Endodermal cell (in vitro differentiated cells): ENCODE measurements at regions not wholly inside any gene's neighbourhood (a gene's known extent, or its start where the extent isn't known, plus 50 kb on each side); places are given as distances from the start of the nearest gene placed in this dataset.
"Not testable (repeated sequence)": the region's sequence is repeated elsewhere in the genome, so short reads cannot be mapped to it uniquely, and the experiment has no call there.

Experiments used
- DNase-seq: peaks from one replicate; pipeline ENCODE4 v3.0.0-alpha.2; 2017
- H3K27ac ChIP-seq: 2 replicates; pipeline ENCODE4 v1.5.1; 2013; ENCODE audit warnings: mild to moderate bottlenecking, low read depth, low read length, moderate library complexity
- H3K27me3 ChIP-seq: 2 replicates; pipeline ENCODE4 v1.6.1; 2013; ENCODE audit warnings: mild to moderate bottlenecking, low read length, moderate library complexity; ENCODE audit not compliant: insufficient read depth, control insufficient read depth, poor library complexity, severe bottlenecking
- H3K36me3 ChIP-seq: 2 replicates; pipeline ENCODE4 v1.7.0; 2013; ENCODE audit warnings: mild to moderate bottlenecking, low read length, moderate library complexity; ENCODE audit not compliant: control insufficient read depth, insufficient read depth
- H3K4me1 ChIP-seq: one replicate; pipeline ENCODE4 v1.7.0; 2013; ENCODE audit warnings: low read length; ENCODE audit not compliant: control insufficient read depth, insufficient read depth
- H3K4me3 ChIP-seq: 2 replicates; pipeline ENCODE4 v1.5.1; 2013; ENCODE audit warnings: mild to moderate bottlenecking, low read length, moderate library complexity
- H3K9ac ChIP-seq: 2 replicates; pipeline ENCODE4 v1.6.1; 2013; ENCODE audit warnings: mild to moderate bottlenecking, low read length, moderate library complexity; ENCODE audit not compliant: poor library complexity, severe bottlenecking; ENCODE audit errors: extremely low read depth
- H3K9me3 ChIP-seq: 2 replicates; pipeline ENCODE4 v1.6.1; 2013; ENCODE audit warnings: mild to moderate bottlenecking, low read length, moderate library complexity; ENCODE audit not compliant: control insufficient read depth
- H3K27ac Mint-ChIP-seq: 2 replicates; pipeline ENCODE4 v1.8.0; 2020; ENCODE audit warnings: mixed read lengths
- H3K27me3 Mint-ChIP-seq: 2 replicates; pipeline ENCODE4 v1.8.0; 2021; ENCODE audit warnings: mild to moderate bottlenecking, mixed read lengths; ENCODE audit not compliant: insufficient read depth
- H3K36me3 Mint-ChIP-seq: 2 replicates; pipeline ENCODE4 v1.8.0; 2020; ENCODE audit warnings: low read depth, mixed read lengths
- H3K4me1 Mint-ChIP-seq: 2 replicates; pipeline ENCODE4 v1.8.0; 2020; ENCODE audit warnings: mixed read lengths
- H3K4me3 Mint-ChIP-seq: 2 replicates; pipeline ENCODE4 v1.8.0; 2020; ENCODE audit warnings: mild to moderate bottlenecking, moderate library complexity, mixed read lengths
- H3K9me3 Mint-ChIP-seq: 2 replicates; pipeline ENCODE4 v1.8.0; 2020; ENCODE audit warnings: mild to moderate bottlenecking, mixed read lengths
- WGBS, 2 experiments: methylation state at CpG; one replicate each; pipeline versions ENCODE4 v1.1.5 to v1.1.7; 2013; ENCODE audit warnings: missing lambda C conversion rate in 2 of 2, mixed read lengths in 1 of 2; ENCODE audit not compliant: insufficient coverage in 1 of 2, insufficient read length in 1 of 2; 5-methylcytosine and 5-hydroxymethylcytosine counted together
- TF ChIP-seq, protein P1 (sequence below): fragments of 200-600 bp; sonication (generic); conservative IDR thresholded peaks from 2 replicates; pipeline ENCODE4 v1.5.0; 2021; ENCODE audit warnings: antibody characterized with exemption, mild to moderate bottlenecking

DNA sequence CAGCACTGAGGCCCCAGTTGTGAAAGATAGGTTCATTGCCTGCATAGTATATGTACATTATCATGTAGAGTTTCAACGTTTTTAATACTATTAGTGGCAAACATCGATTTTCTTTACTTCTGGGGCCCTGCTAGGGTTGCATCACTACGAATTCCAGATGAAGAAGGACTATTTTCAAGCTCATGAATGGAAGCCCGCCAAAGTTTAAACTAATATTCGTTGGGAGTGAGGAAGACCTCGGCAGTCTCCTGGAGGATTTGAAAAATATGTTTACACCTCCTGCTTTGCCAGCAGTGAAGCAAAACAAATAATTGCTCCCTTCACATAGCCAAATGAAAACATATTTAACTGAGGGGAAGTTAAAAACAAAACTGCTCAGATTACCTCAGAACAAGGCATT is 672.9 kb upstream of the NOVA1 start:
- Mint-ChIP-seq H3K9me3 (no peaks in the 10 kb centered on the region), H3K27ac (no peak overlapping the region)
- 95 to 100% methylated on average over 3 to 6 of the region's 6 CpGs for WGBS, 2 experiments

DNA sequence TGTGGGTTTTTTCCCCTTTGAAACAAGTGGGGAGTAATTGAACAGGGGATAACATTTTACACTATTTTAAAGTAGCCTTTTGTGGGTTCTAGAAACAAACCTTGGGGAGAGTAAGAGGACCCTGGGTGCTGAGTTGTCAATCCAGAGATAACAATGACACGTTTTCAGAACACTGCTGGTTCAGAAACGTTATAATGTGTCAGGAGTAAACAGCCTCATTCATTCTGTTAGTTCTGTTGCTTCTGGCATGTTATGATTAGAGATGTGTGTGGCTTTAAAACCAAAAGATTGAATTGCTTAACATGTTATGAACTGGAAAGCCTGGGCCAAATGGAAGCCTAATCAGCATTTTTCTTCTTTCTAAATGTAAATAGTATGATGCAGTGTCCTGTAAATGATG is 680.5 kb upstream of the NOVA1 start:
- no peak overlapping the region for H3K4me3 Mint-ChIP-seq

More for the DNA sequence above, 672.9 kb upstream of the NOVA1 start:
- H3K36me3 Mint-ChIP-seq: no peaks in the 10 kb centered on the region
- Histone ChIP-seq H3K4me3 (no peak overlapping the region), H3K27ac (no peak overlapping the region), H3K36me3 (no peaks in the 10 kb centered on the region), H3K4me1 (no peaks in the 10 kb centered on the region), H3K9ac (no peak overlapping the region), H3K9me3 (no peaks in the 10 kb centered on the region), H3K27me3 (no peaks in the 10 kb centered on the region)
- no peak for DNase-seq
- TF ChIP-seq, protein P1, sequence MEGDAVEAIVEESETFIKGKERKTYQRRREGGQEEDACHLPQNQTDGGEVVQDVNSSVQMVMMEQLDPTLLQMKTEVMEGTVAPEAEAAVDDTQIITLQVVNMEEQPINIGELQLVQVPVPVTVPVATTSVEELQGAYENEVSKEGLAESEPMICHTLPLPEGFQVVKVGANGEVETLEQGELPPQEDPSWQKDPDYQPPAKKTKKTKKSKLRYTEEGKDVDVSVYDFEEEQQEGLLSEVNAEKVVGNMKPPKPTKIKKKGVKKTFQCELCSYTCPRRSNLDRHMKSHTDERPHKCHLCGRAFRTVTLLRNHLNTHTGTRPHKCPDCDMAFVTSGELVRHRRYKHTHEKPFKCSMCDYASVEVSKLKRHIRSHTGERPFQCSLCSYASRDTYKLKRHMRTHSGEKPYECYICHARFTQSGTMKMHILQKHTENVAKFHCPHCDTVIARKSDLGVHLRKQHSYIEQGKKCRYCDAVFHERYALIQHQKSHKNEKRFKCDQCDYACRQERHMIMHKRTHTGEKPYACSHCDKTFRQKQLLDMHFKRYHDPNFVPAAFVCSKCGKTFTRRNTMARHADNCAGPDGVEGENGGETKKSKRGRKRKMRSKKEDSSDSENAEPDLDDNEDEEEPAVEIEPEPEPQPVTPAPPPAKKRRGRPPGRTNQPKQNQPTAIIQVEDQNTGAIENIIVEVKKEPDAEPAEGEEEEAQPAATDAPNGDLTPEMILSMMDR: no peak
- no peaks in the 10 kb centered on the region for H3K27me3 Mint-ChIP-seq
- no peaks in the 10 kb centered on the region for H3K4me1 Mint-ChIP-seq
- H3K4me3 Mint-ChIP-seq: no peak overlapping the region

DNA sequence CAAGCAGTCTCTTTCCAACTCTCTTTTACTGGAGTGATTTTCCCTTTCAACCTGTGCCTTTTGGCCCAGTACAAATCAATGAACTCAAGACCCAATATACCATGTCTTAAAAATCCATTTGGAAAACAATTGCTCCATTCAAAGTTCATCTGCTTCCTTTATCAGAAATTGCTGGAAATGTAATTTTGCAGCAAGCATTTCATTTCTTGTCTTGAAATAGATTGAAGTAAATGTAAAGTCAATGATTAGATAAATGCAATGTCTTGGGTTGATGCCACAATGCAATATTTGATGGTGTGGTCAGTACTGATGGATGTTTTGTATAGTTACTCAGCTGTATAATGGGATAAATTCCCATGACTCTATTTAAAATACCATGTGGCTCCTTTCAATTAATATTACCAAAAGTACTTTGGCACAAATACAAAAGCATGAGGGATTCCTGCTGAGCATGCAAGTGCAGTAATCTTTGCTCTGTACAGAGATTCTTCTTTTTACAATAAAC is 707.7 kb upstream of the NOVA1 start:
- Histone ChIP-seq H3K36me3 (no peaks in the 10 kb centered on the region), H3K9ac (no peak overlapping the region), H3K27me3 (no peaks in the 10 kb centered on the region), H3K27ac (no peak overlapping the region), H3K9me3 (peaks cover 17% of the 10 kb centered on the region), H3K4me1 (no peaks in the 10 kb centered on the region), H3K4me3 (no peak overlapping the region)
- no peak for DNase-seq
- no peaks in the 10 kb centered on the region for H3K36me3 Mint-ChIP-seq
- H3K27ac Mint-ChIP-seq: no peak overlapping the region
- TF ChIP-seq, protein P1: no peak
- H3K27me3 Mint-ChIP-seq: no peaks in the 10 kb centered on the region
- peaks cover 20% of the 10 kb centered on the region for H3K9me3 Mint-ChIP-seq
- no peak overlapping the region for H3K4me3 Mint-ChIP-seq
- H3K4me1 Mint-ChIP-seq: no peaks in the 10 kb centered on the region

More for the DNA sequence above, 680.5 kb upstream of the NOVA1 start:
- H3K4me3 ChIP-seq: no peak overlapping the region
- no peaks in the 10 kb centered on the region for H3K27me3 ChIP-seq
- H3K36me3 ChIP-seq: no peaks in the 10 kb centered on the region
- Mint-ChIP-seq H3K36me3 (no peaks in the 10 kb centered on the region), H3K27me3 (no peaks in the 10 kb centered on the region), H3K4me1 (no peaks in the 10 kb centered on the region), H3K9me3 (no peaks in the 10 kb centered on the region), H3K27ac (no peak overlapping the region)
- no peak overlapping the region for H3K27ac ChIP-seq
- DNase-seq: no peak
- WGBS, 2 experiments: 53 to 77% methylated on average over 2 of the region's 2 CpGs
- TF ChIP-seq, protein P1: no peak
- H3K9ac ChIP-seq: no peak overlapping the region
- no peaks in the 10 kb centered on the region for H3K4me1 ChIP-seq
- no peaks in the 10 kb centered on the region for H3K9me3 ChIP-seq

DNA sequence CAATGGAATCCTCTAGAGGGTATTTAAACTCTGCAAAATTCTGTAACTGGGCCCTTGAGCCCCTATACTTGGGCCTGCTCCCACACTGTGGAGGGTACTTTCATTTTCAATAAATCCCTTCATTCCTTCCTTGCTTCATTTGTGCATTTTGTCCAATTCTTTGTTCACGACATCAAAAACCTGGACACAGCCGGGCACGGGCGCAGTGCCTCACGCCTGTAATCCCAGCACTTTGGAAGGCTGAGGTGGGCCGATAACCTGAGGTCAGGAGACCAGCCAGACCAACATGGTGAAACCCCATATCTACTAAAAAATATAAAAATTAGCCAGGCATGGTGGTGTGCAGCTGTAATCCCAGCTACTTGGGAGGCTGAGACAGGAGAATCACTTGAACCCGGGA is 714.9 kb upstream of the NOVA1 start:
- not testable (repeated sequence) for H3K27me3 ChIP-seq, H3K4me3 Mint-ChIP-seq, H3K4me1 Mint-ChIP-seq, H3K4me3 ChIP-seq, DNase-seq, H3K36me3 ChIP-seq, H3K9ac ChIP-seq, H3K4me1 ChIP-seq, H3K36me3 Mint-ChIP-seq, H3K27ac ChIP-seq, H3K27ac Mint-ChIP-seq, H3K27me3 Mint-ChIP-seq
- H3K9me3 ChIP-seq: peaks cover 15% of the 10 kb centered on the region
- 93 to 100% methylated on average over 6 to 7 of the region's 7 CpGs for WGBS, 2 experiments
- peaks cover 26% of the 10 kb centered on the region for H3K9me3 Mint-ChIP-seq
